Osteoblast (primary cell): ENCODE measurements at regions not wholly inside any gene's neighbourhood (a gene's known extent, or its start where the extent isn't known, plus 50 kb on each side); places are given as distances from the start of the nearest gene placed in this dataset.

Experiments
- DNase-seq: peaks from one replicate; pipeline ENCODE4 v3.0.0; 2011; ENCODE audit warnings: low spot score, mixed read lengths; ENCODE audit not compliant: insufficient read length; ENCODE audit errors: missing footprints
- H2AFZ ChIP-seq: 2 replicates; pipeline ENCODE4 v1.6.0; 2011; ENCODE audit warnings: mild to moderate bottlenecking, low read length
- H3K27ac ChIP-seq: 2 replicates; pipeline ENCODE4 v1.5.1; 2011; ENCODE audit warnings: mild to moderate bottlenecking, low read depth, low read length, moderate library complexity
- H3K27me3 ChIP-seq: 2 replicates; pipeline ENCODE4 v1.6.0; 2012; ENCODE audit warnings: mild to moderate bottlenecking, control low read depth, inconsistent platforms, low read length, moderate library complexity; ENCODE audit not compliant: insufficient read depth
- H3K36me3 ChIP-seq: 2 replicates; pipeline ENCODE4 v1.5.1; 2011; ENCODE audit warnings: mild to moderate bottlenecking, low read length, control low read depth, moderate library complexity; ENCODE audit not compliant: insufficient read depth
- H3K4me1 ChIP-seq: 2 replicates; pipeline ENCODE4 v1.5.1; 2011; ENCODE audit warnings: mild to moderate bottlenecking, low read length, control low read depth, moderate library complexity; ENCODE audit not compliant: insufficient read depth
- H3K4me2 ChIP-seq: 2 replicates; pipeline ENCODE4 v1.6.0; 2011; ENCODE audit warnings: mild to moderate bottlenecking, low read length; ENCODE audit not compliant: insufficient read depth
- H3K4me3 ChIP-seq: fragments of 200-600 bp; sonication (generic); 3 replicates; pipeline ENCODE4 v1.5.1; 2012; ENCODE audit warnings: mild to moderate bottlenecking, low read length, inconsistent platforms; ENCODE audit not compliant: insufficient read depth
- H3K79me2 ChIP-seq: 2 replicates; pipeline ENCODE4 v1.6.0; 2012; ENCODE audit warnings: mild to moderate bottlenecking, low read length, control low read depth, inconsistent platforms; ENCODE audit not compliant: insufficient read depth
- H3K9me3 ChIP-seq: 2 replicates; pipeline ENCODE4 v1.5.1; 2011; ENCODE audit warnings: low read depth, low read length, control low read depth
- H4K20me1 ChIP-seq: 2 replicates; pipeline ENCODE4 v1.6.0; 2012; ENCODE audit warnings: mild to moderate bottlenecking, low read length, control low read depth; ENCODE audit not compliant: insufficient read depth
- CTCF ChIP-seq: IDR thresholded peaks from 2 replicates; pipeline ENCODE4 v1.5.1; 2011; ENCODE audit warnings: mild to moderate bottlenecking, low read depth, low read length, moderate library complexity; ENCODE audit errors: extremely low read depth

- no peaks in the 10 kb centered on the region for H3K79me2 ChIP-seq
- H3K27ac ChIP-seq, result no peak overlapping the region
- H3K9me3 ChIP-seq, result no peaks in the 10 kb centered on the region
- no peaks in the 10 kb centered on the region for H3K36me3 ChIP-seq
- peaks cover 3% of the 10 kb centered on the region for H3K4me1 ChIP-seq
- no peak overlapping the region for H3K4me3 ChIP-seq
- DNase-seq, result no peak
- H4K20me1 ChIP-seq, result no peaks in the 10 kb centered on the region
- no peak for TF ChIP-seq CTCF
- H2AFZ ChIP-seq, result no peak overlapping the region
- no peak overlapping the region for H3K4me2 ChIP-seq
- no peaks in the 10 kb centered on the region for H3K27me3 ChIP-seq
These were observed 116.6 kb upstream of the SMIM21 start for GRCh38 chr18:75544051-75544481.

- H3K9me3 ChIP-seq, result no peaks in the 10 kb centered on the region
- no peaks in the 10 kb centered on the region for H3K36me3 ChIP-seq
- no peak overlapping the region for H3K4me3 ChIP-seq
- H3K4me2 ChIP-seq, result no peak overlapping the region
- no peak overlapping the region for H2AFZ ChIP-seq
- no peaks in the 10 kb centered on the region for H3K27me3 ChIP-seq
- no peak overlapping the region for H3K27ac ChIP-seq
- H4K20me1 ChIP-seq, result no peaks in the 10 kb centered on the region
- no peaks in the 10 kb centered on the region for H3K79me2 ChIP-seq
- peak; percentile 78 for DNase-seq
- peaks cover 3% of the 10 kb centered on the region for H3K4me1 ChIP-seq
- TF ChIP-seq CTCF, result no peak
These were observed 111.2 kb upstream of the SMIM21 start for GRCh38 chr18:75538727-75539126.

- DNase-seq, result no peak
- H3K79me2 ChIP-seq, result no peaks in the 10 kb centered on the region
- H3K27me3 ChIP-seq, result no peaks in the 10 kb centered on the region
- no peak overlapping the region for H3K27ac ChIP-seq
- no peaks in the 10 kb centered on the region for H3K36me3 ChIP-seq
- no peaks in the 10 kb centered on the region for H4K20me1 ChIP-seq
- H2AFZ ChIP-seq, result no peak overlapping the region
- no peak for TF ChIP-seq CTCF
- peaks cover 3% of the 10 kb centered on the region for H3K4me1 ChIP-seq
- H3K9me3 ChIP-seq, result no peaks in the 10 kb centered on the region
- no peak overlapping the region for H3K4me3 ChIP-seq
- H3K4me2 ChIP-seq, result no peak overlapping the region
These were observed 106.4 kb upstream of the SMIM21 start for GRCh38 chr18:75533950-75534349.

- no peak overlapping the region for H2AFZ ChIP-seq
- no peak for DNase-seq
- no peak overlapping the region for H3K27ac ChIP-seq
- no peaks in the 10 kb centered on the region for H4K20me1 ChIP-seq
- no peak overlapping the region for H3K4me3 ChIP-seq
- no peaks in the 10 kb centered on the region for H3K9me3 ChIP-seq
- H3K27me3 ChIP-seq, result no peaks in the 10 kb centered on the region
- no peak for TF ChIP-seq CTCF
- no peak overlapping the region for H3K4me2 ChIP-seq
- no peaks in the 10 kb centered on the region for H3K36me3 ChIP-seq
- H3K4me1 ChIP-seq, result no peaks in the 10 kb centered on the region
- no peaks in the 10 kb centered on the region for H3K79me2 ChIP-seq
These were observed 105.7 kb upstream of the SMIM21 start for GRCh38 chr18:75533209-75533608.
